Liver (tissue), 8 donors: ENCODE measurements at regions not wholly inside any gene's neighbourhood (a gene's known extent, or its start where the extent isn't known, plus 50 kb on each side); places are given as distances from the start of the nearest gene placed in this dataset.

Experiments used
- DNase-seq: peaks from one replicate; pipeline ENCODE4 v3.0.0-alpha.2; 2017; ENCODE audit warnings: low spot score
- H3K27ac ChIP-seq, 2 donors: one replicate each; pipeline ENCODE4 v1.7.0; 2013; ENCODE audit warnings: inconsistent platforms in 2 of 2, low read length in 2 of 2, control low read depth in 1 of 2, low read depth in 1 of 2, mild to moderate bottlenecking in 1 of 2
- H3K27me3 ChIP-seq, 4 donors: one replicate each; pipeline versions ENCODE4 v1.6.1 to v1.7.0; 2013; ENCODE audit warnings: low read length in 3 of 4, inconsistent platforms in 1 of 4, mild to moderate bottlenecking in 1 of 4, moderate library complexity in 1 of 4; ENCODE audit not compliant: control insufficient read depth in 4 of 4, insufficient read depth in 4 of 4
- H3K36me3 ChIP-seq, 4 donors: one replicate each; pipeline versions ENCODE4 v1.6.1 to v1.7.0; 2013; ENCODE audit warnings: low read length in 3 of 4, mild to moderate bottlenecking in 3 of 4, low read depth in 1 of 4, moderate library complexity in 1 of 4; ENCODE audit not compliant: control insufficient read depth in 4 of 4, insufficient read depth in 3 of 4
- H3K4me1 ChIP-seq, 4 donors: one replicate each; pipeline versions ENCODE4 v1.6.1 to v1.7.0; 2013; ENCODE audit warnings: low read length in 3 of 4, mild to moderate bottlenecking in 3 of 4, moderate library complexity in 1 of 4; ENCODE audit not compliant: control insufficient read depth in 4 of 4, insufficient read depth in 4 of 4
- H3K4me3 ChIP-seq, 3 donors: one replicate each; pipeline versions ENCODE4 v1.6.1 to v1.7.0; 2013; ENCODE audit warnings: low read length in 3 of 3, control low read depth in 1 of 3, low read depth in 1 of 3, mild to moderate bottlenecking in 1 of 3
- H3K9ac ChIP-seq, 2 donors: one replicate each; pipeline ENCODE4 v1.7.0; 2013; ENCODE audit warnings: low read length in 2 of 2, mild to moderate bottlenecking in 2 of 2, moderate library complexity in 2 of 2, control low read depth in 1 of 2, low read depth in 1 of 2
- H3K9me3 ChIP-seq, 4 donors: one replicate each; pipeline versions ENCODE4 v1.6.1 to v1.7.0; 2013; ENCODE audit warnings: low read length in 3 of 4; ENCODE audit not compliant: control insufficient read depth in 4 of 4
- EGR1 ChIP-seq, 2 donors: IDR thresholded peaks; 2 replicates each; pipeline ENCODE4 v1.6.1; 2016 to 2018; ENCODE audit warnings: antibody characterized with exemption in 2 of 2, low read depth in 2 of 2
- FOXA1 ChIP-seq: IDR thresholded peaks from 2 replicates; pipeline ENCODE4 v1.6.1; 2016; ENCODE audit warnings: antibody characterized with exemption
- FOXA2 ChIP-seq: IDR thresholded peaks from 2 replicates; pipeline ENCODE4 v1.6.1; 2016; ENCODE audit warnings: antibody characterized with exemption
- HNF4A ChIP-seq, 2 donors: conservative IDR thresholded peaks; 2 replicates each; pipeline ENCODE4 v1.6.1; 2016; ENCODE audit warnings: antibody characterized with exemption in 2 of 2, mild to moderate bottlenecking in 2 of 2
- JUND ChIP-seq, 2 donors: IDR thresholded peaks; 2 replicates each; pipeline ENCODE4 v1.6.1; 2016; ENCODE audit warnings: antibody characterized with exemption in 2 of 2
- NR2F2 ChIP-seq: IDR thresholded peaks from 2 replicates; pipeline ENCODE4 v1.6.1; 2016; ENCODE audit warnings: antibody characterized with exemption
- RAD21 ChIP-seq, 2 donors: IDR thresholded peaks; 2 replicates each; pipeline ENCODE4 v1.6.1; 2016; ENCODE audit warnings: antibody characterized with exemption in 2 of 2, mild to moderate bottlenecking in 2 of 2
- REST ChIP-seq: IDR thresholded peaks from 2 replicates; pipeline ENCODE4 v1.6.1; 2016; ENCODE audit warnings: antibody characterized with exemption, mild to moderate bottlenecking
- SP1 ChIP-seq: IDR thresholded peaks from 2 replicates; pipeline ENCODE4 v1.6.1; 2018; ENCODE audit warnings: antibody characterized with exemption, mild to moderate bottlenecking
- TAF1 ChIP-seq: conservative IDR thresholded peaks from 2 replicates; pipeline ENCODE4 v1.6.1; 2016; ENCODE audit warnings: antibody characterized with exemption, mild to moderate bottlenecking
- YY1 ChIP-seq: IDR thresholded peaks from 2 replicates; pipeline ENCODE4 v1.6.1; 2016; ENCODE audit warnings: antibody characterized with exemption, mild to moderate bottlenecking
- WGBS: extraction: QIAGEN DNeasy Blood & Tissue Kit; methylation state at CpG from one replicate; pipeline ENCODE4 v1.1.7; 2013; 5-methylcytosine and 5-hydroxymethylcytosine counted together
- TF ChIP-seq, protein P1 (sequence below): IDR thresholded peaks from 2 replicates; pipeline ENCODE4 v1.6.1; 2016; ENCODE audit warnings: antibody characterized with exemption
- TF ChIP-seq, protein P2 (sequence below): fragments of 150-350 bp; IDR thresholded peaks from 2 replicates; pipeline ENCODE4 v1.5.1; 2017; ENCODE audit warnings: improper control_type of control experiment, low read depth, low read length; ENCODE audit not compliant: missing input control
- donor health status: healthy.
- donor health status: healthy.
- donor health status: healthy.
- donor health status: healthy.
- donor health status: healthy.

- no peaks in the 10 kb centered on the region for H3K9me3 ChIP-seq
- WGBS = 74% methylated on average over 3 of the region's 3 CpGs
- DNase-seq = no peak
- H3K36me3 ChIP-seq = no peaks in the 10 kb centered on the region
- H3K27ac ChIP-seq = no peak overlapping the region
- H3K9ac ChIP-seq = no peak overlapping the region
- no peaks in the 10 kb centered on the region for H3K4me1 ChIP-seq
- H3K4me3 ChIP-seq = no peak overlapping the region
- H3K27me3 ChIP-seq = peaks cover 0 to 3% (median 0%) of the 10 kb centered on the region in 4 donors
- TF ChIP-seq JUND (IDR thresholded peaks at IDR 0.05) = no peak
- no peak for TF ChIP-seq REST
- no peak for TF ChIP-seq FOXA2
- no peak for TF ChIP-seq RAD21 (IDR thresholded peaks at IDR 0.05)
- TF ChIP-seq FOXA1 = no peak
Observed at GRCh38 chr2:236444187-236444586, 125.4 kb upstream of the ACKR3 start.

DNA sequence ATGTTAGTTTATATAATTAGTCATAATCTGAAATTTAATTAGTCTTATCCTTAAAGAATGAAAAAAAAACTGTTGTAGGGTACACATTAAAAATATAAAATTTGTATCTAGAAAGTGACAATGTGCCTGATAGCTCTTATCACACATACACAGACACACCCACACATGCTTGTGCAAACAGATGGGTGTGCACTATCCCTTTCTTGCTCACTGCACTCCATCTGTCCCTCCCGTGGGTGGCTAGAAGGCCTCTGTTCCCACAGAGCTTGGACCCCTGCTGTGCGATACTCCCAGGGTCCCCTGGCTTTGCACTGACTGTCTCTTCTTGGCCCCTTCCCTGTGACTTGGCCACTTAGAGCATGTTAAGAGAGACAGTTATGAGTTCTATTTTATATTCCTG, 123.9 kb upstream of the ACKR3 start:
- 70% methylated on average over 2 of the region's 2 CpGs for WGBS
- H3K36me3 ChIP-seq = no peaks in the 10 kb centered on the region
- H3K4me3 ChIP-seq = no peak overlapping the region
- H3K27me3 ChIP-seq = peaks cover 0 to 3% (median 0%) of the 10 kb centered on the region in 4 donors
- H3K9ac ChIP-seq = no peak overlapping the region
- TF ChIP-seq TAF1 (no peak), YY1 (no peak), NR2F2 (no peak), EGR1 (IDR thresholded peaks at IDR 0.05; ENCODE audit: low read depth in 2 of 2) (no peak), REST (no peak)
- TF ChIP-seq, protein P1, sequence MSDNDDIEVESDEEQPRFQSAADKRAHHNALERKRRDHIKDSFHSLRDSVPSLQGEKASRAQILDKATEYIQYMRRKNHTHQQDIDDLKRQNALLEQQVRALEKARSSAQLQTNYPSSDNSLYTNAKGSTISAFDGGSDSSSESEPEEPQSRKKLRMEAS = no peak
- DNase-seq = no peak
- H3K9me3 ChIP-seq = no peaks in the 10 kb centered on the region
- no peak overlapping the region for H3K27ac ChIP-seq
- H3K4me1 ChIP-seq = no peaks in the 10 kb centered on the region

- Histone ChIP-seq H3K9ac (no peak overlapping the region), H3K4me3 (no peak overlapping the region), H3K27ac (no peak overlapping the region), H3K4me1 (no peaks in the 10 kb centered on the region), H3K27me3 (peaks cover 0 to 3% (median 0%) of the 10 kb centered on the region in 4 donors), H3K36me3 (no peaks in the 10 kb centered on the region), H3K9me3 (no peaks in the 10 kb centered on the region)
- TF ChIP-seq EGR1 (IDR thresholded peaks at IDR 0.05; ENCODE audit: low read depth in 2 of 2) = no peak
- TF ChIP-seq YY1 = no peak
- TF ChIP-seq SP1 = no peak
- TF ChIP-seq, protein P2, sequence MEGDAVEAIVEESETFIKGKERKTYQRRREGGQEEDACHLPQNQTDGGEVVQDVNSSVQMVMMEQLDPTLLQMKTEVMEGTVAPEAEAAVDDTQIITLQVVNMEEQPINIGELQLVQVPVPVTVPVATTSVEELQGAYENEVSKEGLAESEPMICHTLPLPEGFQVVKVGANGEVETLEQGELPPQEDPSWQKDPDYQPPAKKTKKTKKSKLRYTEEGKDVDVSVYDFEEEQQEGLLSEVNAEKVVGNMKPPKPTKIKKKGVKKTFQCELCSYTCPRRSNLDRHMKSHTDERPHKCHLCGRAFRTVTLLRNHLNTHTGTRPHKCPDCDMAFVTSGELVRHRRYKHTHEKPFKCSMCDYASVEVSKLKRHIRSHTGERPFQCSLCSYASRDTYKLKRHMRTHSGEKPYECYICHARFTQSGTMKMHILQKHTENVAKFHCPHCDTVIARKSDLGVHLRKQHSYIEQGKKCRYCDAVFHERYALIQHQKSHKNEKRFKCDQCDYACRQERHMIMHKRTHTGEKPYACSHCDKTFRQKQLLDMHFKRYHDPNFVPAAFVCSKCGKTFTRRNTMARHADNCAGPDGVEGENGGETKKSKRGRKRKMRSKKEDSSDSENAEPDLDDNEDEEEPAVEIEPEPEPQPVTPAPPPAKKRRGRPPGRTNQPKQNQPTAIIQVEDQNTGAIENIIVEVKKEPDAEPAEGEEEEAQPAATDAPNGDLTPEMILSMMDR = no peak
- no peak for TF ChIP-seq HNF4A (conservative IDR thresholded peaks at IDR 0.05)
- 97% methylated on average over 9 of the region's 9 CpGs for WGBS
- no peak for DNase-seq
Observed at GRCh38 chr2:236446521-236446920, 123.1 kb upstream of the ACKR3 start.
